Fibroblast of skin of right biceps (primary cell): ENCODE measurements at regions not wholly inside any gene's neighbourhood (a gene's known extent, or its start where the extent isn't known, plus 50 kb on each side); places are given as distances from the start of the nearest gene placed in this dataset.
A peak's percentile ranks its signal among the peaks of the same experiment; 100 is the strongest.

Source experiments
- DNase-seq: peaks from one replicate; pipeline ENCODE4 v3.0.0-alpha.2; 2013

DNA sequence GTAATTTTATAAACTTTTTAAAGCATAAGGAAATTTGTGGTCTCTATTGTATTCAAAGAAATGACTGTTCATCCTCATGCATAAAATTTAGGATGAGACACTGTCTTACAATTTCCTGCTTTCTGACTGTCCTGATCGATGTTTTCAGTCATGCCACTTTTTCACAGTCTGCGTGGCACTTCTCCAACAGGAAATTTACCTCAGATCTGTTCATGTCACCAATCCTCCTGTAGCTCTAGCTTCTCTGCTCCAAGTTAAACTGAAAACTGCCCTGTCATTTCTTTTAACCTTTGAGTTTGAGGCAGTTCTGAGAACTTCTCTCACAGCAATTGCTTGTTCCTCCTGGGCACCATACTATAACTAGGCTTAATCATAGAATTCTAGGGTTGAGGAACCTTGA lies 455.1 kb downstream of the EFNA5 start:
- peak; percentile 76 for DNase-seq

DNA sequence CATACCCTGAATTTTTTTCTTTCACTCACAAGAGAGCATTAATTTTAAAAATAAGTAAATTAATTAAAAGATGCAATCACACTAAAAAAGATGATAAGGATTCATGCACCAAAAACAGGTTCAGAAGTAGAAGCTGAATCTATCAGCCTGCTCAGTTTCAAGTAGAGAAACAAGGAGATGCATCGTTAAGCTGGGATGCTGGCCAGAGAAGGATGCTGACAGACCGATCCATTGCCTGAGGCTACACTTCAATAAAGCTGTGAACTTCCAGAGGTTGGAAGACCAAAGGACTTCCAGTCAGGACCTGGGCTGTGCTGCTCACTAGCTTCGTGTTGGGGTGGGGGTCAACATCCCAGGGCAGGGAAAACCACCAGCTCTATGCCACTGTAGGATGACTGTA lies 457.7 kb downstream of the EFNA5 start:
- DNase-seq = no peak

DNA sequence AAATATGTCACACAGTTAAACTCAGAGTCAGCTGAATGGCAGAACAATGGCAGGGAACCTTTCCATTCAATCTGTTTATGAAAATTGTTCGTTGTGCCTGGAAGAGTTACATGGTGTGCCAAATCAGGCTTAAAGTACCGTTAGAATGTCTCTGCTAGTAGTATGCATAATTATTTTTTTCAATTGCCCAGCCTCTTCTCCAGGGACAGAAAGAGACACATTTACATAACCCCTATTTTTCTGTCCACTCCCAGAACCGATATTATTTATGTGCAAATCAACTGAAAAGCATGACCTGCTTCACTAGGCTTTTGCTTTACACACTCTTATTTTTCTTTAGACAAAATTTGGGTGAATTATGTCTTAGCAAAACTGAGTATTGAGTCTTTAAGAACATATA lies 459.1 kb downstream of the EFNA5 start:
- no peak for DNase-seq

DNA sequence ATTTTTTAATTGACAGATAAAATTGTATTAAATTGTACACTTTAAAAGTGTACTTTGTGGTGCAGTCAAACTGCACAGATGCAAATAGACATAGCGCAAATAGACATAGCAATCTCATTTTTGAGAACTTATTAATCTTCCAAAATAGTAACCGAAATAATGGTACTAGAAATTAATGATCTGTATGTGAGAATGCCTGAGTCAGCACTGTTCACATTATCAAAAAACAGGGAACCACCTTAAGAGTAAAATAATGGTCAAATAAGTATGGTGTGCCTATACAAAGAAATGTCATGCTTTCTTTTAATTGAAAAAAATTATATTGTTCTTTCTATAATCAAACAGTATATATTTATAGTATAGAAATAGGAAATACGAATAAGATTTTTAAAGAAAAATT lies 461.9 kb downstream of the EFNA5 start:
- DNase-seq = no peak

DNA sequence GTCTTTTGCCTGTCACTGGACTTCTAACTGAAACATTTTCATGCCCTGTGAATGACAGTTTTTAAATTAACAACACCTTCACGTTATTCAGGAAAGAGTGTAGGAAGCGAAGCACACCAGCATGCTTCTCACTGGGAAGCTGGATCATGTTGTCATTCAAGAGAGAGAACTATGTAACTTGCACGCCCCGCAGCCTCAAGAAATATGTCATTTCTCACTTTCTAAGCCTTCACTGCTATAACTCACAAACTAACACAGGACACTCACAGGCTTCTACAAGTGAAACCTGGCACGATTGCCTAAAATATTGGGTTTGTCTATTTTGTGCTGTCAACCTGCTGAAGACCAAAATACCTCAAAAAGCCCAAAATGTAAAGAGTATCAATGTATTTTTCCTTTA lies 466.3 kb downstream of the EFNA5 start:
- DNase-seq = no peak

DNA sequence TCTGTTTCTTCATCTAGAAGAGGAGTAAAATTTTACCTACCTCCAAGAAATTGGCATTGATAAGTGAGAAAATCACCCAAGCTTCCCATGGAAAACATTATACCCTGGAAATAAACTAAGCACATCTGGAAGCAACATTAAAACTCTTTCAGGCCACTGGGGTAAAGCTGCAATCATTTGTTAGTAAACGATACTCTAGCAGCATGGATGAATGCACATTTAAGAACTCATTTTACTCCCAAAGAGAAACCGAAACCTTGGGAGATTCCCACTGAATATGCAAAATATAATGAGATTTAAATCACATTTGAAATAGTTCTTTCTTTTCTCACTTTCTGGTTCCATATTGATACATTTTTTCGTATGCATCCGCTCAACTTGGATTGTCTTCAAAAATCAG lies 467.5 kb downstream of the EFNA5 start:
- DNase-seq = no peak

- peak; percentile 16 for DNase-seq
Measured at GRCh38 chr5:107199756-107200155, 471.0 kb downstream of the EFNA5 start.

DNA sequence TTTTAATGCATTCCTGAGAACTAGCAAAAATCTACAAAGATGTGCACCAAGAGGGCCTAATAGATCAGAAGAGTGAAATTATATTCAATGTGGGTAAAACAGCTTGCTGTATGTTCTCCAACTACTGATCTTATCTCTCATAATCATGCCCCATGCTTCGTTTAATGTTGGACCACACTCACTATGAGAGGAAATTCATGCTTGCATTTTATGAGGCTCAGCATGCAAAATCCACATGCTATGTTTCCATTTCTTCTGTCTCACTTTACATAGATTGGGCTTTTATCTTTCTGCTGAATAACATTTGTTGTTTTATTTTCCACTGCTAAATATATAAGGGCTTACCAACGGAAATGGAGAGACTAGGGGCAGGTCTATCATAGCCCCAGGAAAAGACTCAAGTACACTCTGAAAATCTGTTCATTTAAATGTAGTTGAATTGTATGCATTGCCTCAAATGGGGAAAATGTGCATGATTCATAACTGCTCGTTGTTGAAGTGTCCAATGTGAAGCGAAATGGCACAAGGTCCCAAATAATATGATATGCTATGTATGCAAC lies 474.2 kb downstream of the EFNA5 start:
- DNase-seq = no peak

- no peak for DNase-seq
Measured at GRCh38 chr5:107195890-107196395, 474.8 kb downstream of the EFNA5 start.

DNA sequence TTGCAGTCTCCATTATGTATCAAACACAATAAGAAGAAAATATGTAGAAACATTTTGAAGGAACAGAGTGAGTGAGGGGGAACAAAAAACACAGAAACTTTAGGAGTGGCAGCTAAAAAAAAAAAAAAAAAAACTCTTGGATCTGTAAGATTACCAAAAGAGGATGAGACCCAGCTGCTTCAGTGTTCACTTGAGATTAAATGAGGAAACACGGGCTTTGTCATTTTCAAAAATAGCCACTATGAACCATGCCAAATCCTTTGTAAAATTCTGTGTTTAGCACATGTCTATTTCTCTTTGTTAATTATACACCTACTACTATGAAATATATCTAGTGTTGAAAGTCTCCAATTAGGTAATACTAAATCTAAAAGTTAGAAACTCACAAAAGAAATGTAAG lies 485.9 kb downstream of the EFNA5 start:
- no peak for DNase-seq

DNA sequence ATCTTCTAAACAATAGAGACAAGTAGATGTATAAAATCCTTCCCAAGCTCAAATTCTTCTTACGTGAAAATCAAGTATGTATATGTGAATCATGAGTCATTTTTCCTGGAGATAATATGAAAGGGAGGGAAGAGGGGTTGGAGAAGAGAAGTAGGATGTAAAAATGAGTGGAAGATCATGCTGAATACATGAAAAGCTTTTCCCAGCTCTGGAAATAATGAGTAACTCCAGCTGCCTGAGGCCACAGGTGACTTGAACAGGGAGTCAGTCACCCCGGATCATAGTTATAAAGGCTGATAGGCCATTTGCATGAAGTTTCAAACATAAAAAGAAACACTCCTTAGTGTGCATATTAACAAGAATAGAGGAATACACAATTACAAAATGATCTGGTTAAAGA lies 486.7 kb downstream of the EFNA5 start:
- no peak for DNase-seq

GRCh38 chr5:107170620-107171019 lies 500.1 kb downstream of the EFNA5 start:
- DNase-seq = no peak

GRCh38 chr5:107169867-107170266 lies 500.9 kb downstream of the EFNA5 start:
- DNase-seq = no peak

DNA sequence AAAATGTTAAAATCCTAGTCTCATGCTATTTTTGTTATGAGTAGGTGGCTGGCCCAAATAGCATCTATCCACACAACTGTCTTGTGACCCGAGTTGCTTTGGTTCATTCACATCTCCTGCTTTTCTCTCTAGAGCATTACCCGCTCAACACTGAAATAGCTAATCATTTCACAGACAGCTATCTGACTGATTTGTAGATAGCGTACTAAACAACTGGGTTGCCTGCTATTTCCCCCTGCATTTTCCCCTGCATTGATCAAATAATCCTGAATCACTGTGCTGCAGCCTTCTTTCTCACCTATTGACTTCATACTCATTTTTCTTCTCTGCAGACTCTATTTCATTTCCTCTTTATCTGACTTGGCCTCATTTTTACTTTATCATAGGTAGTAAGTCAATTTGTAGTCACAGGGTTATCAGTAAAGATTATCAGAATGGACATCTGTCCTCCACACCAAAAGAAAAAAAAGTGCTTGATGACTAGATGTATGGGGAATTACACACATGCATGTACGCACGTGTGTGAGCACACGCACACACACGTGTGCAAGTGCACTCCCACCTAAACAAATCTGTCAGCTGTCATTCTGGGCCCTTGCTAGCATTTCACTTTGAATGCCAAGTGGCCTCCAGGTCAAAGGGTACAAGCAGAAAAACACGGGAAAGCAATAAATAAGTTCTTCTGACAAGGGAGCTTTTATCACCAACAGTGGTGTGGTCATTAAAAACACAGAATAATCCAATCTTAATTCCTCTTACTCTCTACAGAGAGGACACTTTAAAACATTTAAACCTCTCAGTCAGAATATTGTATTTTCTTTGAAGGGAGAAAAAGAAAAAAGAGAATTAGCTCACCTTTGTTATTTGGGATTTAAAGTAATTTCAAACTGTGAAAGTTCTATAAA lies 501.6 kb downstream of the EFNA5 start:
- DNase-seq = no peak

GRCh38 chr5:107168086-107168485 lies 502.7 kb downstream of the EFNA5 start:
- DNase-seq = no peak

DNA sequence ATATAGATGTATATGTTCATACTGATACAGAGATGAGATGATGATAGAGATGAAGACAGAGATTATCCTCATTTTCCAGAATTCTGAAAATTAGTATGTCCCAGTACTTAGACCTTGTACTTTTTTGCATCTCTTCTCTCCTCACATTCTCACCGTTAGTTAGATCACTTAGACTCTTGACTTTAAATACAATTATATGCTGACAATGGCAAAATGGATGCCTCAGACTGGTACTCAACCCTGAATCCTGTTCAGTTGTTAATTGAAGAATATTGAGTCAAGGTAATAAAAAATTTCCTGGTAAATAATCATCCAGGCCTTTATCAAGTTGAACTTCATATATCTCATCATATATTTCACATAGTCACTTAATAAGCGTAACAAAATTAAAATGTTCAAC lies 505.4 kb downstream of the EFNA5 start:
- no peak for DNase-seq

DNA sequence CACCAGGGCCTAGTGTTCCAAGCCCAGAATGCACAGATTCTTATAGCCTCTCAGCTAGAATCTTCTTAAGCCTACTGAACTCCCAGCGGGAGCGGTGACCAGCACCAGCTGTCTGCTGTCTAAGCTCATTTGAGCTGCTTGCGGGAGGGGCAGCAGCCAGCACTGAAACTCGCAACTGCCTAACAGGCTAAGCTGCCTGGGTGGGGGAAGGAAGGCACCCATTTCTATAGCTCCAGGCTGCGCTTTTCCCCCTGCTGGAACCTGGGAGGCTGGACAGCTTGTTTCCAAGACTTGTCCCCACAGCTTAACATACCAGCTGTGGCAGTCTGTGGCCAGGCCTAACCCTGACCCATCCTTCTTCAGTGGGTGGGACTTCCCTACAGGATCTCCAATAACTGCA lies 512.9 kb downstream of the EFNA5 start:
- no peak for DNase-seq

DNA sequence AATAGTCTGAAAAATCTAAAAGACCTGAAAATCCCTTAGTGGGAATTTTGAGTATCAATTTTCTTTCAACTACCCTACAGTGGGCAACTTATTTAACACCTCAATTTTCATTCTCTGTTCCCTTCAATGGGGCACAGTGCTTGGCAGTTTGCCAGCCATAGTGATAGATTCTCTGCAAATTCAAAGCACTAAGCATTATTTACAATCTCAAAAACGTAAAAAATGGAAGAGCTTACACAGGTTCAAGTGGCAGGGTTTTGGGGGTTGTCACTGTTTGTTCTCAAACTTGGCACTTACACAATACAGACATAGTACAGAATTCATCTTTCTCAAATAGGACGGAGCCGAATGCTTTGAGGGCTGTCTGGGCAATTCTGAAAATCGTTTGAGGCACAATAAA lies 515.0 kb downstream of the EFNA5 start:
- DNase-seq = no peak

DNA sequence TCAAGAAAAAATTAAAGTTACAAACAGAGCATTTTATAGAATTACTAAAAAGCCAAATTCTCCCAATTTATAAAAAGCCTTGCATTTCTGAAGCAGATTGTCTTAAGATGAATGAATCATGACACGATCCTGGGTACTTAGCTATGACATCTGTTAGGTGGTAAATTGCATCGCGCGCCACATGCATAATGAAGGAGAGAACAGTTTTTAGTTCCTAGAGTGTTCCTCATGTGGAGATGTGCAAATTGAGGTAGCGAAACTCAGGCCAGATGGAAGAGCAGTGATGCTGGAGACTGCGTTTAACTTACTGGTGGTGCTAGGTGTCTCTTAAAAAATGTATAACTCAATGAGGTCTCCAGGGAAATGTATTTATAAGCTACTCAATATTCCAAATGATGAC lies 516.1 kb downstream of the EFNA5 start:
- DNase-seq = no peak

DNA sequence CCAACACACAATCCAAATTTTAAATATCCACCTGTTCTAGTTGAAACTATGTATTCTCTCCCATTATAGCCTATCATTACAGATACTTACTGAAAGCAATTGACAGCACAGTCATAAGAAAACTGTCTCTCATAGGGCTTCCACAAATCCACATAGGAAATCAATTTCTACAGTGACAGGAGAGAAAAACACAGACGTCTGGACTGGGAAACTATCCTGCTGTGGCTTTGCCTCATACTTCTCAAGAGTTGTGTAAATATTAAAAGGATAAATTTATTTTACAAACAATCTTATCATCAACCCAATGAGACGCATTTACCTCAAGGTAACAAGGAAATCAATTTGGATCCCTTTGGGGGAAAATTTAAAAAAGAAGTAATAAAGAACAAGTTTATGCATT lies 517.5 kb downstream of the EFNA5 start:
- no peak for DNase-seq

DNA sequence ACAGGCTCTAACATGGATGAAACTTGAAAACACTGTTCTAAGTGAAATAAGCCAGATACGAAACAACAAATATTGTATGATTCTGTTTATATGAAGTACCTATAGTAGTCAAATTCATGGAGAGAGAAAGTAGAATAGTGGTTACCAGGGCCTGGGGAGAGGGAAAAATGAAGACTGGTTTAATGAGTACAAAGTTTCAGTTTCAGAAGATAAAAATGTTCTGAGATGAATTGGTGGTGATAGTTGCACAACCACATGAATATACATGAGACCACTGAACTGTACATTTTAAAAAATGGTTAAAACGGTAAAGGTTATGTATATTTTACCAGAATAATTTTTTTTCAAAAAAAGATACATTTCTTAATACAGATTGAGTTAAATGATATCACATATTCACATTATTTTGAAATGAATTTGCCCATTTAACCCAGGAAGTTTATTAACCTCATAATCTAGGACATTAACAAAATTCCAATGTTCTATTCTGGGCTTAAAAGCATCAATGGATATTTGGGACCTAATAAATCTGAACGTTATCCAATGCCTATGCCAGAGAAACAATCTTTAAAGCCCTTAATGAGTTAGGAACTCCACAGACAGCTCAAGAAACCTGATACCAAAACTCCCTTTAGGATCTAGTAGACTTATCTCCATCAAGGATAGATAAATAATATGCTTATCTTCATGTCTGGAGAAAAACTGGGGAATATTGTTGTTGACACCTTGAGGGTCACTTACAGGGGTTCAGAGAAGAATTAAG lies 521.3 kb downstream of the EFNA5 start:
- DNase-seq = no peak

DNA sequence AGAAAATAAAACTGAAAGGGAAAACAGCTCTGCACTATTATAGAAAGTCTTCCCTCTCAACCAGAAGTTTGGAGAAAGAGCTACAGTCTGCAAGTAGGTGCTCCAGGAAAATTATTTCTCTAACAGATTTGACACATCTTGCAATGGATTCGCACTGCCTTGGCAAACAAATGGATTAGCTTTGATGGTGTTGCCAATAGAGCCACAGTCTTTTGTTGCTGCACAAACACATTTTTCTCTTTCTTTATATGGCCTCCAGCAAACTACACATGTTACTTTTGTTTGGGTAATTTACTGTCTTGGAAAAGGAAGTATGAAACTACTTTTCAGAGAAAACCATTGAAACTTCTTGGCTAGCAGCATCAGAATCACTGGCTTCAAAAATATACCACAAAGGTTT lies 523.1 kb downstream of the EFNA5 start:
- no peak for DNase-seq

GRCh38 chr5:107146901-107147300 lies 523.8 kb downstream of the EFNA5 start:
- DNase-seq = no peak

- peak; percentile 57 for DNase-seq
Measured at GRCh38 chr5:107135391-107135790, 535.3 kb downstream of the EFNA5 start.
